Activated CD4-positive, alpha-beta T cell treated with anti-CD3 and anti-CD28 coated beads, Interleukin-10, Interleukin-2, amounts not matched to agents 100 ng/mL and 50 ng/mL, durations not matched to agents 16 hours and 8 hours (primary cell): ENCODE measurements at regions not wholly inside any gene's neighbourhood (a gene's known extent, or its start where the extent isn't known, plus 50 kb on each side); places are given as distances from the start of the nearest gene placed in this dataset.

ENCODE experiments used
- DNase-seq: peaks from one replicate; pipeline ENCODE4 v3.0.0-alpha.2; 2020

- no peak for DNase-seq
Measured at GRCh38 chr6:170131351-170131750, 159.5 kb downstream of the DLL1 start.

GRCh38 chr6:170130771-170131241, 160.1 kb downstream of the DLL1 start:
- DNase-seq: no peak

- no peak for DNase-seq
Measured at GRCh38 chr6:170130201-170130621, 160.7 kb downstream of the DLL1 start.

- DNase-seq: no peak
Measured at GRCh38 chr6:170129691-170130171, 161.1 kb downstream of the DLL1 start.

- DNase-seq: no peak
Measured at GRCh38 chr6:170128811-170129681, 161.8 kb downstream of the DLL1 start.

- no peak for DNase-seq
Measured at GRCh38 chr6:170128346-170128745, 162.5 kb downstream of the DLL1 start.

GRCh38 chr6:170127151-170127550, 163.7 kb downstream of the DLL1 start:
- DNase-seq: no peak

- no peak for DNase-seq
Measured at GRCh38 chr6:170125456-170126300, 165.2 kb downstream of the DLL1 start.

- no peak for DNase-seq
Measured at GRCh38 chr6:170124836-170125235, 166.0 kb downstream of the DLL1 start.

- no peak for DNase-seq
Measured at GRCh38 chr6:170124150-170124549, 166.7 kb downstream of the DLL1 start.

- no peak for DNase-seq
Measured at GRCh38 chr6:170122651-170123050, 168.2 kb downstream of the DLL1 start.

GRCh38 chr6:170117111-170117972, 173.5 kb downstream of the DLL1 start:
- DNase-seq: no peak

GRCh38 chr6:170116636-170117035, 174.2 kb downstream of the DLL1 start:
- no peak for DNase-seq

- no peak for DNase-seq
Measured at GRCh38 chr6:170114956-170115855, 175.7 kb downstream of the DLL1 start.

GRCh38 chr6:170114187-170114945, 176.5 kb downstream of the DLL1 start:
- DNase-seq: no peak

GRCh38 chr6:170113141-170113540, 177.7 kb downstream of the DLL1 start:
- no peak for DNase-seq

GRCh38 chr6:170112583-170112860, 178.4 kb downstream of the DLL1 start:
- no peak for DNase-seq

GRCh38 chr6:170111816-170112582, 178.9 kb downstream of the DLL1 start:
- DNase-seq: no peak

GRCh38 chr6:170111141-170111664, 179.7 kb downstream of the DLL1 start:
- DNase-seq: no peak
